ENCODE measurements at regions not wholly inside any gene's neighbourhood (a gene's known extent, or its start where the extent isn't known, plus 50 kb on each side); places are given as distances from the start of the nearest gene placed in this dataset.
"Not testable (repeated sequence)": the region's sequence is repeated elsewhere in the genome, so short reads cannot be mapped to it uniquely, and the experiment has no call there.

DNA sequence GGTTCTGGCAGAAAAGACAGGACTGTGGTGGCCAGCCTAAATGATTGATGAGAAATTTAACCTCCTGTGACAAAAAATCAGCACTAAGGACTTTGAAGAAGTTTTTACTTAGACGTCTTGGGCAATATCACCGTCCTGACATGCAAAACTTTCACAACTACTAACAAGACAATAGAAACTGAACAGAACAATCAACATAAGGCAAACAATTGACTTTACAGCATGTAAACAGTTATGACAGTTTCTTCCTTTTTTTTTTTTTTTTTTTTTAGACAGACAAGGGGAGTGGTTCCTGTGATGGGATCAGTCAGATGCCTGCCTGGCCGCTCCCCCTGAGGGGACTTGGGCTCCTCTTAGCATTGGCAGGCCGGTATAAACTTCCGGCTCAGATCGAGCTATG is 100.8 kb downstream of the ALG1L2 start:
- CTCF ChIA-PET: not testable (repeated sequence)

DNA sequence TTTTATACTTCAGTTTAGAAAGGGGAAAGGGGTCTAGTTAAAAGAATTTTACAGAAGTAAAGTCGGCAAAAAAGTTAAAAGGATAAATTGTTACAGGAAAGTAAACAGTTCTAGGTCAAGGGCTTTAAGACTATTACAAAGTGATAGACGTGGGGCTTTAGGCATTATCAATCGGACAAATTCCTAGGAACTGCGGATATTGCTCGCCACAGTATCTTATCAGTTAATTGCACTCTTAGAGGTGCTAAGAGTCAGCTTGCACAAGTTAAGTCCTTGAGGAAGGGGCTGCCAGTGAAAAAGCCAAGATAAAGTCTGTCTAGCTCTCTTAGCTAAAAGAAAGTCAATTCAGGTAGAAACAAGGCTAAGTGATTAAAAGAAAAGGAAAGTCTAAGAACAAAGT is 102.1 kb downstream of the ALG1L2 start:
- H3K27me3 ChIP-seq (ENCODE audit: insufficient read depth, low read length, poor library complexity, severe bottlenecking); H3K27me3 Mint-ChIP-seq; H3K9me3 Mint-ChIP-seq; H3K4me3 ChIP-seq (ENCODE audit: low read length); H3K36me3 ChIP-seq (ENCODE audit: insufficient read depth, low read length); H3K9me3 ChIP-seq (ENCODE audit: low read length); H3K27ac Mint-ChIP-seq; CTCF ChIA-PET; H3K36me3 Mint-ChIP-seq; POLR2A ChIA-PET; DNase-seq; H3K4me3 Mint-ChIP-seq: not testable (repeated sequence)
- H3K4me1 ChIP-seq (ENCODE audit: insufficient read depth, low read length): peaks cover 11% of the 10 kb centered on the region
- peaks cover 15 to 17% (median 16%) of the 10 kb centered on the region in 3 donors for H3K4me1 Mint-ChIP-seq
- H3K27ac ChIP-seq (ENCODE audit: low read depth, low read length): peak overlapping the region; percentile 16

More for the DNA sequence above, 100.8 kb downstream of the ALG1L2 start:
- H3K36me3 ChIP-seq (ENCODE audit: insufficient read depth, low read length); H3K4me3 Mint-ChIP-seq; H3K36me3 Mint-ChIP-seq; H3K27me3 ChIP-seq (ENCODE audit: insufficient read depth, low read length, poor library complexity, severe bottlenecking); DNase-seq; H3K9me3 ChIP-seq (ENCODE audit: low read length); H3K27ac Mint-ChIP-seq; H3K9me3 Mint-ChIP-seq; POLR2A ChIA-PET; H3K4me3 ChIP-seq (ENCODE audit: low read length); H3K27me3 Mint-ChIP-seq; H3K27ac ChIP-seq (ENCODE audit: low read depth, low read length): not testable (repeated sequence)
- peaks cover 13% of the 10 kb centered on the region for H3K4me1 ChIP-seq (ENCODE audit: insufficient read depth, low read length)
- peaks cover 21 to 25% (median 24%) of the 10 kb centered on the region in 3 donors for H3K4me1 Mint-ChIP-seq

DNA sequence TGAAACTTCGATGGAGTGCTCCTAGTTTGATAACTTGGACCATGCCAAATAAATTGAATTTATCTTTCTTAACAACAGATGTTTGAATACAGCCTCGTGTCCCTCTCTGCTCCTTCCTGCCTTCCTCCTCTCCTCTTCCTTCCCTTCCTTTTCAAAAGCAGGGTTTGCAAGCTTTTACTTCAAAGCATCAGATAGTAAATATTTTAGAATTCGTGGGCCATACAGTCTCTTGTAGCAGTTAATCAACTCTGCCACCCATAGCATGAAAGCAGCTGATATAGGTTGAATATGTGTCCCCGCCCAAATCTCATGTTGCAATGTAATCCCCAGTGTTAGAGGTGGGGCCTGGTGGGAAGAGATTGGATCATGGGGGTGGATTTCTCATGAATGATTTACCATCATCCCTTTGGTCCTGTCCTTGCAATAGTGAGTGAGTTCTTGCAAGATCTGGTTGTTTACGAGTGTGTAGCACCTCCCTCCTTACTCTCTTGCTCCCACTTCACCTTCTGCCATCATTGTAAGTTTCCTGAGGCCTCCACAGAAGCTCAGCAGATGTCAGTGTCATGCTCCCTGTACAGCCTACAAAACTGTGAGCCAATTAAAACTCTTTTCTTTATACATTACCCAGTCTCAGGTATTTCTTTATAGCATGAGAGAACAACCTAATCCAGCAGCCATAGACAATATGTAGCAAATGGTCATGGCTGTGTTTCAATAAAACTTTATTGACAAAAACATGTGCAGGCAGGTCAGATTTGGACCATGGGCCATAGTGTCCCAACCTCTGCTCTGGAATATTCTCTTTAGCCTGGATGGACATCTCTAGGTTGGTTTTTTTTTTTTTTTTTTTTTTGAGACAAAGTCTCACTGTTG is 102.8 kb downstream of the ALG1L2 start:
- H3K9me3 ChIP-seq (ENCODE audit: low read length); H3K4me3 ChIP-seq (ENCODE audit: low read length); H3K36me3 ChIP-seq (ENCODE audit: insufficient read depth, low read length); POLR2A ChIA-PET; H3K27me3 Mint-ChIP-seq; H3K9me3 Mint-ChIP-seq; H3K27me3 ChIP-seq (ENCODE audit: insufficient read depth, low read length, poor library complexity, severe bottlenecking); CTCF ChIA-PET; H3K4me1 ChIP-seq (ENCODE audit: insufficient read depth, low read length); DNase-seq; H3K36me3 Mint-ChIP-seq; H3K4me1 Mint-ChIP-seq; H3K4me3 Mint-ChIP-seq; H3K27ac ChIP-seq (ENCODE audit: low read depth, low read length): not testable (repeated sequence)
- H3K27ac Mint-ChIP-seq: peak overlapping the region in 1 of 8 donors; percentile 8

DNA sequence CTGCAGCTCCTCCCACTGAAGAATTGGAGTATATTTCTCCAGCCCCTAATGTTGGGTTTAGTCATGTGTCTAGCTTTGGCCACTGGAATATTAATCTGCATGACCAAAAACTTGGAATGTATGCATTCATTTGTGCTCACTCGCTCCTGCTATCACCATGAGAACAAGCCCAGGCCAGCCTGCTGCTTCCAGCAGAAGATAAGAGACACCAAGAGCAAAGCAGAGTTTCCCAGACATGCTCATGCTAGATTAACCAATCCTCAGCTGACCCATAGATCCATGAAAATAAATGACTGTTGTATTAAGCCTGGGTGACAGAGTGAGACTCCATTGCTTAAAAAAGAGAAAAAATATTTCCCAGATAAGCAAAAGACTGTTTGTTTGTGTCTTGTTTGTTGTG is 119.6 kb downstream of the ALG1L2 start:
- POLR2A ChIA-PET; H3K4me1 ChIP-seq (ENCODE audit: insufficient read depth, low read length): not testable (repeated sequence)

DNA sequence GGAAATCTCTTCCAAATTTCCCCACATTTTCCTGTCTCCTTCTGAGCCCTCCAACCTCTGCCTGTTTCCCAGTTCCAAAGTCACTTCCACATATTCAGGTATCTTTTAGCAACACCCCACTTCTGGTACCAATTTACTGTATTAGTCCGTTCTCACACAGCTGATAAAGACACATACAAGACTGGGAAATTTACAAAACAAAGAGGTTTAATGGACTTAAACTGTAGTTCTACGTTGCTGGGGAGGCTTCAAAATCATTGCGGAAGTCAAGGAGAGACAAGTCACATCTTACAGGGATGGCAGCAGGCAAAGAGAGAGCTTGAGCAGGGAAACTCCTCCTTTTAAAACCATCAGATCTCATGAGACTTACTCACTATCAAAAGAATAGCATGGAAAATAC is 122.0 kb downstream of the ALG1L2 start:
- H3K27ac ChIP-seq (ENCODE audit: low read depth, low read length); H3K27me3 ChIP-seq (ENCODE audit: insufficient read depth, low read length, poor library complexity, severe bottlenecking); H3K36me3 Mint-ChIP-seq; POLR2A ChIA-PET; H3K4me3 Mint-ChIP-seq; H3K27ac Mint-ChIP-seq; CTCF ChIA-PET; H3K4me3 ChIP-seq (ENCODE audit: low read length); H3K9me3 ChIP-seq (ENCODE audit: low read length); H3K4me1 Mint-ChIP-seq; DNase-seq; H3K4me1 ChIP-seq (ENCODE audit: insufficient read depth, low read length); H3K36me3 ChIP-seq (ENCODE audit: insufficient read depth, low read length): not testable (repeated sequence)
- Mint-ChIP-seq H3K9me3 (peaks cover 4 to 24% (median 23%) of the 10 kb centered on the region in 5 donors), H3K27me3 (peaks cover 4 to 13% of the 10 kb centered on the region in 2 donors)

More for the DNA sequence above, 119.6 kb downstream of the ALG1L2 start:
- H3K4me1 Mint-ChIP-seq; H3K27ac Mint-ChIP-seq; H3K4me3 ChIP-seq (ENCODE audit: low read length); H3K9me3 ChIP-seq (ENCODE audit: low read length); CTCF ChIA-PET; H3K27me3 ChIP-seq (ENCODE audit: insufficient read depth, low read length, poor library complexity, severe bottlenecking); H3K36me3 Mint-ChIP-seq; H3K4me3 Mint-ChIP-seq; H3K27ac ChIP-seq (ENCODE audit: low read depth, low read length); H3K36me3 ChIP-seq (ENCODE audit: insufficient read depth, low read length); DNase-seq: not testable (repeated sequence)
- Mint-ChIP-seq H3K27me3 (peaks cover 4 to 17% of the 10 kb centered on the region in 2 donors), H3K9me3 (peaks cover 4 to 24% (median 23%) of the 10 kb centered on the region in 5 donors)

DNA sequence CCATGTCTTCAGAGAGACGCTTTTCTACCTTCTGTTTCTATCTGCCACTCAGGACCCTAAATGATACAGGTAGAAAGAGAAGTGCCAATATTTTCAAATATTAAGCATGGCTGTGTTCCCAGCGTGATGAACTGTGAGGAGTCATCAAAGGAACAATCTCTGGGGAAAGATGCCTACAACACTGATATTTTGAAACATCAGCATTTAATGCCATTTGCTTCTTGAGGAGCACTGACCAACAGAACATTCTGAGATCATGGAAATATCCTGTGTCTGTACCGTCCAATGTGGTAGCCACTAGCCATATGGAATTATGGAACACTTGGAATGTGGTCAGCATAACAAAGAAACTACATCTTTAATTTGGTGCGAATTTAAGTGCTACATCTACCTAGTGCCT is 117.9 kb upstream of the COL6A5 start:
- POLR2A ChIA-PET: no interaction called here
- Mint-ChIP-seq H3K9me3 (no peaks in the 10 kb centered on the region), H3K27ac (no peak overlapping the region), H3K4me1 (no peaks in the 10 kb centered on the region), H3K27me3 (peaks cover 0 to 9% of the 10 kb centered on the region in 2 donors), H3K4me3 (no peak overlapping the region), H3K36me3 (no peaks in the 10 kb centered on the region)
- Histone ChIP-seq H3K4me3 (ENCODE audit: low read length) (no peak overlapping the region), H3K36me3 (ENCODE audit: insufficient read depth, low read length) (no peaks in the 10 kb centered on the region), H3K27me3 (ENCODE audit: insufficient read depth, low read length, poor library complexity, severe bottlenecking) (no peaks in the 10 kb centered on the region), H3K9me3 (ENCODE audit: low read length) (no peaks in the 10 kb centered on the region), H3K27ac (ENCODE audit: low read depth, low read length) (no peak overlapping the region), H3K4me1 (ENCODE audit: insufficient read depth, low read length) (no peaks in the 10 kb centered on the region)
- no peak for DNase-seq
- CTCF ChIA-PET: no interaction called here

DNA sequence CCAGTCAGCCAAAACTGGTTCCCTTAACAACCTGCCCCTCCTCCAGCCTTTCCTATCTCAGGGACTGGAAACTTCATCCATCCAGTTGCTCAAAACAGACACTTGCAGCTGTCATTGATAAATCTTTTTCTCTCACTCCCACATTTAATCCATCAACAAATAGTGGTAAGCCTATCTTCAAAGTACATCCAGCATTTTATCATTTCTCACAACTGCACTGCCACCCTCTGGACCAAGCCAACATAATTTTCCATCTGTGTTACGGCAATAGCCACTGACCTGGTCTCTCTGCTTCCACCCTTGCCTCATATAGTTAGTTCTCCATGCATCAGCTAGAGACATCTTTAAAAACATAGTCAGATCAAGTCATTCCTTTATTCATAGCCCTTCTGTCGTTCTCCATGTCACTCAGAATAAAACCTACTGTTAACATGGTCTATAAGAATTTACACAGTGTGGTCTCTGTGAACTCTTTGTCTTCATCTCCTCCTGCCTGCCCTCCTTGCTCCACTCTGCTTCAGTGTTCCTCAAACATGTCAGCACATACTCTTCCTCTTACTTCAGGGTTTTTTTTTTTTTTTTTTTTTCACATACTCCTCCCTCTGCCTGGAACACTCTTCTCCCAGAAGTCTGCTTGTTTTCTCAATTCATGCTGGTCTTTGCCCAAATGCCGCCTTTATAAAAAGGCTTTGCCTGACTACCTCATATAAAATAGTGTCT is 102.5 kb upstream of the COL6A5 start:
- Mint-ChIP-seq H3K4me1 (no peaks in the 10 kb centered on the region), H3K4me3 (no peak overlapping the region), H3K36me3 (no peaks in the 10 kb centered on the region), H3K27ac (no peak overlapping the region), H3K27me3 (peaks cover 3 to 27% of the 10 kb centered on the region in 2 donors), H3K9me3 (no peaks in the 10 kb centered on the region)
- Histone ChIP-seq H3K9me3 (ENCODE audit: low read length) (no peaks in the 10 kb centered on the region), H3K27me3 (ENCODE audit: insufficient read depth, low read length, poor library complexity, severe bottlenecking) (no peaks in the 10 kb centered on the region), H3K4me3 (ENCODE audit: low read length) (no peak overlapping the region), H3K27ac (ENCODE audit: low read depth, low read length) (no peak overlapping the region), H3K36me3 (ENCODE audit: insufficient read depth, low read length) (no peaks in the 10 kb centered on the region), H3K4me1 (ENCODE audit: insufficient read depth, low read length) (no peaks in the 10 kb centered on the region)
- CTCF ChIA-PET: no interaction called here
- POLR2A ChIA-PET: no interaction called here
- DNase-seq: no peak

DNA sequence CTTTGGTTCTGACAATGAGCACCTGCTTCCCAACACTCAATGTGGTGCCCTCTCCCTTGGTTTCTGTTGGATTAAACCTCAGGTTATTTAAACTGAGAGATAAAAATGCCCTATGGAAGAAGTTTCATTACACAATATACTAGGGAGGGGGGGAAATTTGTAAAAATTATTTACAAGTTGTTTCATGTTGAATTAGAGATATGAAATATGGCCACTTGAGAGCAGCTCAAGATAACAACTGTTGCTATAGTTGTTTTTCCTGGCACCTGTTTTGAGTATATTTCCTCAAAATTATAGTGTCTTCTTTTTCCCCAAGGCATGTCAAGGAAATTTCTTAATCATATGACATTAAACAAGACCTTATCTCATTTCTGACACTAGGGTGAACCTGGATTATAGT is 101.7 kb upstream of the COL6A5 start:
- H3K27ac Mint-ChIP-seq: no peak overlapping the region

More for the DNA sequence above, 101.7 kb upstream of the COL6A5 start:
- Histone ChIP-seq H3K9me3 (ENCODE audit: low read length) (no peaks in the 10 kb centered on the region), H3K36me3 (ENCODE audit: insufficient read depth, low read length) (no peaks in the 10 kb centered on the region), H3K4me1 (ENCODE audit: insufficient read depth, low read length) (no peaks in the 10 kb centered on the region), H3K27me3 (ENCODE audit: insufficient read depth, low read length, poor library complexity, severe bottlenecking) (no peaks in the 10 kb centered on the region), H3K27ac (ENCODE audit: low read depth, low read length) (no peak overlapping the region), H3K4me3 (ENCODE audit: low read length) (no peak overlapping the region)
- H3K36me3 Mint-ChIP-seq: no peaks in the 10 kb centered on the region
- peaks cover 4 to 29% of the 10 kb centered on the region in 2 donors for H3K27me3 Mint-ChIP-seq
- no peak for DNase-seq
- H3K4me3 Mint-ChIP-seq: no peak overlapping the region
- no peaks in the 10 kb centered on the region for H3K4me1 Mint-ChIP-seq
- CTCF ChIA-PET: no interaction called here
- H3K9me3 Mint-ChIP-seq: no peaks in the 10 kb centered on the region
- POLR2A ChIA-PET: no interaction called here

Data from CD8-positive, alpha-beta memory T cell (primary cell).